GM12875 (cell line): ENCODE measurements at regions not wholly inside any gene's neighbourhood (a gene's known extent, or its start where the extent isn't known, plus 50 kb on each side); places are given as distances from the start of the nearest gene placed in this dataset.

Experiments
- H3K4me3 ChIP-seq: one replicate; pipeline ENCODE4 v1.5.1; 2011; ENCODE audit warnings: low read depth, low read length, control low read depth
- TF ChIP-seq, protein P1 (sequence below): IDR thresholded peaks from 2 replicates; pipeline ENCODE4 v1.5.1; 2011; ENCODE audit warnings: low read depth, mild to moderate bottlenecking, control low read depth, inconsistent platforms, low read length, moderate library complexity, borderline replicate concordance; ENCODE audit not compliant: insufficient read depth

DNA sequence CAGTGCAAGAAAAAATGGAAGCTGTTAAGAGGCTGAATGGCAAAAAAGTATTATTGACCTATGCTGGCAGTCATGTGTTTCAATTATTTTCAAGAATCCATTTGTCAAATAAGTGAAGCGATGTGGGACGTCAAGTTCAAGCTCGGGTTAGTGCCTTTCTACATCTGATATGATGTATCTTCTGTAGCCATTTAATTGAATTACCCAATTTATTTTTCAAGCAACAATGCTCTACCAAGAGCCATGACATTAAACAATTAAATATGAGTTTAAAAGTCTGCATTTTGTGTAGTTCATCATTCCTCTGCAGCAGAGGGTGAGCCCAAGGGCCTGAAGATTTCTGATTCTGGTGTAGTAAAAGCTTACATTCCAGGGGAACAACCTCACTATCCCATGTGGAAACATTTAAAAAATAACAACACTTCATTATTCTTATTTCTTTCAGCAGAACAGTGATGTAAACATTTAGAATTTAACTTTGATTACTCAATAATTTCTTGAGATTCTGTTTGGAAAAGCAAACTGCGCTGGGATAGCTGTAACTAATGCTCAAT lies 619.7 kb upstream of the ARRDC3 start:
- no peak overlapping the region for H3K4me3 ChIP-seq
- TF ChIP-seq, protein P1, sequence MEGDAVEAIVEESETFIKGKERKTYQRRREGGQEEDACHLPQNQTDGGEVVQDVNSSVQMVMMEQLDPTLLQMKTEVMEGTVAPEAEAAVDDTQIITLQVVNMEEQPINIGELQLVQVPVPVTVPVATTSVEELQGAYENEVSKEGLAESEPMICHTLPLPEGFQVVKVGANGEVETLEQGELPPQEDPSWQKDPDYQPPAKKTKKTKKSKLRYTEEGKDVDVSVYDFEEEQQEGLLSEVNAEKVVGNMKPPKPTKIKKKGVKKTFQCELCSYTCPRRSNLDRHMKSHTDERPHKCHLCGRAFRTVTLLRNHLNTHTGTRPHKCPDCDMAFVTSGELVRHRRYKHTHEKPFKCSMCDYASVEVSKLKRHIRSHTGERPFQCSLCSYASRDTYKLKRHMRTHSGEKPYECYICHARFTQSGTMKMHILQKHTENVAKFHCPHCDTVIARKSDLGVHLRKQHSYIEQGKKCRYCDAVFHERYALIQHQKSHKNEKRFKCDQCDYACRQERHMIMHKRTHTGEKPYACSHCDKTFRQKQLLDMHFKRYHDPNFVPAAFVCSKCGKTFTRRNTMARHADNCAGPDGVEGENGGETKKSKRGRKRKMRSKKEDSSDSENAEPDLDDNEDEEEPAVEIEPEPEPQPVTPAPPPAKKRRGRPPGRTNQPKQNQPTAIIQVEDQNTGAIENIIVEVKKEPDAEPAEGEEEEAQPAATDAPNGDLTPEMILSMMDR: no peak

GRCh38 chr5:91998774-91999173 lies 615.7 kb upstream of the ARRDC3 start:
- TF ChIP-seq, protein P1: no peak
- no peak overlapping the region for H3K4me3 ChIP-seq

DNA sequence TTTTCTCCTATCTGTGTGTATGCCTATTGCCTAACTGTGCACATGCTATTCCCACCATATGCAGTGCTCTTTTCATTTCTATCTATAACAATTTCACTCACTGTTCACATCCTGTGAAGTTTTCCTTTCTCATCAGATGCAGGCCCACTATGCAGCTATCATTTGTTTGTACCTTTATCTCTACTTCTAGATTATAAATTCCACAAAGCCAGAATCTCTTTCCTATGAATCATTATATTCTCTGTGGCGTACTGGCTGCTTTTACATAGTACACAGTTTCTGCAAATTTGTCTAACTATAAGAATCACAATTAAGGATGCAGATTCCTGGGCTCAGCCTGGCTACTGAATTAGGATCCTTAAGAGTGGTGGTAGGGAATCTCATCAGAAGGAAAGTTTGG lies 600.8 kb upstream of the ARRDC3 start:
- no peak overlapping the region for H3K4me3 ChIP-seq
- TF ChIP-seq, protein P1: no peak

DNA sequence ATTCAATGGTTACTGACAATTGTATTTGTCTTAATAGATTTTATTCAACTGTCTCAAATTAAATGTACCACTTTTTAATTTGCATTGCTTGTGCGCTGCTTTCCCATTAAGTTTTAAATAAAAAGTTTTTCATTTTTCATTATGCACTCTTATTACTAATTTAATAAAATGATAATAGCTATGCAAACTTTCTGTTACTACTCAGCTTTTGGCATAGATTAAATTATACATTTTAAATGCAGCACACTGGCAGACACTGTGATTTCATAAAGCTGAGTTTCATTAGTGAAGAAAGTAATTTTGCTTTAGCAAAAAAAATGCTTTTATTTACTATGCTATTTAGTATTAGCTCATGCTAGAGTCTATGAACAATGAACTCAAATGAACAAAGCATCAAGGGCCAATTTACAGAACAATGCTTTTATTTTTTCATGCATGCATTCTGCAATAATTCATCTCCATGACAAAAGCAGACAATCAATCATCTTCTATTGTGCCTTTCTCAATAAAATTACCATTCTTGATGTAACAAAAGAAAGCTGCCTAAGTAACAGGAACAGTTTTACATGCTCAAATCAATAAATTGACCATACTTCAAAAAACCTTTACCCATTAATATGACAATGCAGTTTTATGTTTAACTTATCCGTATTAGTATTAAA lies 595.2 kb upstream of the ARRDC3 start:
- TF ChIP-seq, protein P1: no peak
- H3K4me3 ChIP-seq: no peak overlapping the region

DNA sequence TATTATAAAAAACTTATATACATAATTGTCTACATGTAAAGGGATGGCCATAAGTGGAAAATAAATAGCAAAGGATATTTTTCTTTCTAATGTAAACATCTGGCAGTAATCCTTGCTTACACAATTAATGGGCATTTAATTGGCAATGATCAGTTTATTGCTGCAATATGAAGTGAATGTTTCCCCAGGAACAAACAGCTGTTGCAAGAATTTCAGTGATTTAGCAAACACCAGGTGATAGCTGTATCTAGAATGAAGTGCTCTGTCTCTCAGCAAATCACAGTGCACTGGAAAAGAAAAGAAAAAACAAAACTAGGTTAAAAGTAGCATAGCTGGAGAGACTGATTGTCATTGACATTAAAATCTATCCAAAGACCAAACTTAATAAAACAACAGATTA lies 594.5 kb upstream of the ARRDC3 start:
- no peak overlapping the region for H3K4me3 ChIP-seq
- TF ChIP-seq, protein P1: no peak

DNA sequence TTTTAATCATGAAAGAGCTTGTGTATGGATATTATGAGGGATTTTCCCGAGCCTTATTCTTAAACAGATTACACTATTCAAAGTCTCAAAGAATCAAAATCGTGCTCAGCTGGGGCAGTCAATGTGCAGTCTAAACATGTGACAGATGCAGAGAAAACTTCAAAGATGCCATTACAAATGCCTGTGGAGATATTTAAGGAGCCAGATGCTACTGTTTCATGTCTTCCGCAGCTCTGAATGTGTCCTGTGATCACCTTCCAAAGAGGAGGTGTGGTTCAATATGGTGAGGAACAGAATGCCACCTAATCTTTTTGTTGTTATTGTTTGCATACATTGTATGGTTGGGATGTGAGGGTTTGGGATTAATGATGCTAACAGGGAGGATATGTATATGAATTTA lies 593.3 kb upstream of the ARRDC3 start:
- TF ChIP-seq, protein P1: no peak

GRCh38 chr5:91963166-91963565 lies 580.0 kb upstream of the ARRDC3 start:
- H3K4me3 ChIP-seq: no peak overlapping the region
- TF ChIP-seq, protein P1: no peak

More for the DNA sequence above, 593.3 kb upstream of the ARRDC3 start:
- H3K4me3 ChIP-seq: no peak overlapping the region
